T-helper 2 cell (primary cell): ENCODE measurements at regions not wholly inside any gene's neighbourhood (a gene's known extent, or its start where the extent isn't known, plus 50 kb on each side); places are given as distances from the start of the nearest gene placed in this dataset.
A peak's percentile ranks its signal among the peaks of the same experiment; 100 is the strongest.
"Not testable (repeated sequence)": the region's sequence is repeated elsewhere in the genome, so short reads cannot be mapped to it uniquely, and the experiment has no call there.

ENCODE experiments used
- DNase-seq, 5 experiments: peaks; one replicate each; pipeline versions ENCODE4 v3.0.0 to v3.0.0-alpha.2; 2012 to 2022

GRCh38 chr4:124070688-124071484 lies 641.6 kb downstream of the ANKRD50 start:
- no peak for DNase-seq

GRCh38 chr4:124075276-124075675 lies 637.3 kb downstream of the ANKRD50 start:
- not testable (repeated sequence) for DNase-seq

GRCh38 chr4:124079174-124079780 lies 633.3 kb downstream of the ANKRD50 start:
- DNase-seq, result no peak

- no peak for DNase-seq
Measured at GRCh38 chr4:124083711-124084110, 628.8 kb downstream of the ANKRD50 start.

GRCh38 chr4:124085561-124086180 lies 626.9 kb downstream of the ANKRD50 start:
- no peak for DNase-seq

- no peak for DNase-seq
Measured at GRCh38 chr4:124090021-124090420, 622.5 kb downstream of the ANKRD50 start.

- no peak for DNase-seq
Measured at GRCh38 chr4:124092101-124092500, 620.4 kb downstream of the ANKRD50 start.

GRCh38 chr4:124092541-124092984 lies 620.0 kb downstream of the ANKRD50 start:
- DNase-seq, result no peak

GRCh38 chr4:124095621-124096020 lies 616.9 kb downstream of the ANKRD50 start:
- DNase-seq, result no peak

GRCh38 chr4:124096290-124096689 lies 616.2 kb downstream of the ANKRD50 start:
- no peak for DNase-seq

- DNase-seq, result no peak
Measured at GRCh38 chr4:124097447-124097846, 615.1 kb downstream of the ANKRD50 start.

GRCh38 chr4:124104101-124104500 lies 608.4 kb downstream of the ANKRD50 start:
- DNase-seq, result no peak

- no peak for DNase-seq
Measured at GRCh38 chr4:124104628-124105027, 607.9 kb downstream of the ANKRD50 start.

GRCh38 chr4:124105212-124105611 lies 607.3 kb downstream of the ANKRD50 start:
- no peak for DNase-seq

GRCh38 chr4:124111411-124111810 lies 601.1 kb downstream of the ANKRD50 start:
- no peak for DNase-seq

GRCh38 chr4:124111922-124112321 lies 600.6 kb downstream of the ANKRD50 start:
- DNase-seq, result peak in 1 of 5 experiments; percentile 1

- no peak for DNase-seq
Measured at GRCh38 chr4:124118061-124118460, 594.5 kb downstream of the ANKRD50 start.

- DNase-seq, result no peak
Measured at GRCh38 chr4:124121461-124121971, 591.0 kb downstream of the ANKRD50 start.

GRCh38 chr4:124123181-124123580 lies 589.4 kb downstream of the ANKRD50 start:
- no peak for DNase-seq

GRCh38 chr4:124123721-124124120 lies 588.8 kb downstream of the ANKRD50 start:
- no peak for DNase-seq

GRCh38 chr4:124131324-124131723 lies 581.2 kb downstream of the ANKRD50 start:
- DNase-seq, result not testable (repeated sequence)

GRCh38 chr4:124132161-124132560 lies 580.4 kb downstream of the ANKRD50 start:
- no peak for DNase-seq

GRCh38 chr4:124133753-124134152 lies 578.8 kb downstream of the ANKRD50 start:
- DNase-seq, result no peak

- DNase-seq, result no peak
Measured at GRCh38 chr4:124135409-124135813, 577.1 kb downstream of the ANKRD50 start.
